Stimulated activated CD8-positive, alpha-beta memory T cell treated with anti-CD3 and anti-CD28 coated beads, Interleukin-2, amount 100 ng/mL, for 48 hours (primary cell): ENCODE measurements at regions not wholly inside any gene's neighbourhood (a gene's known extent, or its start where the extent isn't known, plus 50 kb on each side); places are given as distances from the start of the nearest gene placed in this dataset.
"Not testable (repeated sequence)": the region's sequence is repeated elsewhere in the genome, so short reads cannot be mapped to it uniquely, and the experiment has no call there.

Experiments
- DNase-seq, 2 donors: peaks; one replicate each; pipeline ENCODE4 v3.0.0-alpha.2; 2020; ENCODE audit warnings: low read depth in 2 of 2

- not testable (repeated sequence) for DNase-seq
Observed at GRCh38 chr16:29297144-29297808, 109.2 kb downstream of the NPIPB11 start.

- not testable (repeated sequence) for DNase-seq
Observed at GRCh38 chr16:29296176-29296575, 110.3 kb downstream of the NPIPB11 start.

- not testable (repeated sequence) for DNase-seq
Observed at GRCh38 chr16:29294951-29295795, 111.3 kb downstream of the NPIPB11 start.

GRCh38 chr16:29294400-29294933 lies 112.0 kb downstream of the NPIPB11 start:
- DNase-seq = not testable (repeated sequence)

- not testable (repeated sequence) for DNase-seq
Observed at GRCh38 chr16:29293545-29293944, 113.0 kb downstream of the NPIPB11 start.

- not testable (repeated sequence) for DNase-seq
Observed at GRCh38 chr16:29292952-29293471, 113.5 kb downstream of the NPIPB11 start.

GRCh38 chr16:29291329-29292271 lies 114.9 kb downstream of the NPIPB11 start:
- not testable (repeated sequence) for DNase-seq

GRCh38 chr16:29290631-29291247 lies 115.8 kb downstream of the NPIPB11 start:
- DNase-seq = peak; percentile 58 to 60

GRCh38 chr16:29289516-29290239 lies 116.8 kb downstream of the NPIPB11 start:
- not testable (repeated sequence) for DNase-seq

GRCh38 chr16:29288711-29289474 lies 117.6 kb downstream of the NPIPB11 start:
- DNase-seq = not testable (repeated sequence)

- DNase-seq = not testable (repeated sequence)
Observed at GRCh38 chr16:29287871-29288535, 118.5 kb downstream of the NPIPB11 start.

- DNase-seq = not testable (repeated sequence)
Observed at GRCh38 chr16:29287246-29287645, 119.3 kb downstream of the NPIPB11 start.

- DNase-seq = not testable (repeated sequence)
Observed at GRCh38 chr16:29286796-29287195, 119.7 kb downstream of the NPIPB11 start.

- DNase-seq = not testable (repeated sequence)
Observed at GRCh38 chr16:29286161-29286560, 120.3 kb downstream of the NPIPB11 start.

GRCh38 chr16:29285151-29285885 lies 121.2 kb downstream of the NPIPB11 start:
- DNase-seq = not testable (repeated sequence)

- DNase-seq = not testable (repeated sequence)
Observed at GRCh38 chr16:29284723-29285122, 121.8 kb downstream of the NPIPB11 start.

- not testable (repeated sequence) for DNase-seq
Observed at GRCh38 chr16:29284159-29284558, 122.4 kb downstream of the NPIPB11 start.
